ENCODE measurements at regions not wholly inside any gene's neighbourhood (a gene's known extent, or its start where the extent isn't known, plus 50 kb on each side); places are given as distances from the start of the nearest gene placed in this dataset.
"Not testable (repeated sequence)": the region's sequence is repeated elsewhere in the genome, so short reads cannot be mapped to it uniquely, and the experiment has no call there.

DNA sequence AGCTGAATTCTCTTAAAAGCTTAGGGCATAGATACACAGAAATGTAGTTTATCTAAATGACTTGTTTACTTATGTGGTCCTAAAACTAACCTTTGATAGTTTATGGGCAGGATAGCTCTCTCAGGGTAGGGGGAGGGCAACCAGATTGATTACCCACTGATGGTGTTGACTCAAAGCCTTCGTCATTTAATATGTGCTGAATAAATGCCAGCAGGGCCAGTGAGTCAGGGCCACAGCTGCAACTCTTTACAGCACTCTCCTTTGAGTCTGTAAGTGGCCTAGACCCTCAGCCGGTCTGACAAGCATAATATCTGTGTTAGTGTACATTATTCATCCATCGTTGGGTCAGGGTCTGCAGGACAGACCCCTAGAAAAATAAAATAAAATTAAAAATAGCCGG is 128.5 kb downstream of the ZNF675 start:
- intact Hi-C loops (cut with micrococcal nuclease; ENCODE audit: unreplicated experiment) = no loop called here
- no peaks in the 10 kb centered on the region for H3K36me3 Mint-ChIP-seq (ENCODE audit: insufficient read depth, unreplicated experiment)
- no peak overlapping the region for H3K4me3 Mint-ChIP-seq (ENCODE audit: unreplicated experiment)
- TF ChIP-seq, protein P1, sequence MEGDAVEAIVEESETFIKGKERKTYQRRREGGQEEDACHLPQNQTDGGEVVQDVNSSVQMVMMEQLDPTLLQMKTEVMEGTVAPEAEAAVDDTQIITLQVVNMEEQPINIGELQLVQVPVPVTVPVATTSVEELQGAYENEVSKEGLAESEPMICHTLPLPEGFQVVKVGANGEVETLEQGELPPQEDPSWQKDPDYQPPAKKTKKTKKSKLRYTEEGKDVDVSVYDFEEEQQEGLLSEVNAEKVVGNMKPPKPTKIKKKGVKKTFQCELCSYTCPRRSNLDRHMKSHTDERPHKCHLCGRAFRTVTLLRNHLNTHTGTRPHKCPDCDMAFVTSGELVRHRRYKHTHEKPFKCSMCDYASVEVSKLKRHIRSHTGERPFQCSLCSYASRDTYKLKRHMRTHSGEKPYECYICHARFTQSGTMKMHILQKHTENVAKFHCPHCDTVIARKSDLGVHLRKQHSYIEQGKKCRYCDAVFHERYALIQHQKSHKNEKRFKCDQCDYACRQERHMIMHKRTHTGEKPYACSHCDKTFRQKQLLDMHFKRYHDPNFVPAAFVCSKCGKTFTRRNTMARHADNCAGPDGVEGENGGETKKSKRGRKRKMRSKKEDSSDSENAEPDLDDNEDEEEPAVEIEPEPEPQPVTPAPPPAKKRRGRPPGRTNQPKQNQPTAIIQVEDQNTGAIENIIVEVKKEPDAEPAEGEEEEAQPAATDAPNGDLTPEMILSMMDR (IDR thresholded peaks at IDR 0.05; ENCODE audit: insufficient read depth in 1 of 2, low read depth in 1 of 2, low read length in 1 of 2, severe bottlenecking in 1 of 2, unreplicated experiment in 1 of 2) = no peak
- Histone ChIP-seq H3K4me1 (no peaks in the 10 kb centered on the region), H3K36me3 (ENCODE audit: control insufficient read depth, insufficient read depth, low read length) (no peaks in the 10 kb centered on the region), H3K27me3 (replicated peaks; ENCODE audit: control insufficient read depth, insufficient read depth, low read length) (no peaks in the 10 kb centered on the region), H3K9me3 (no peaks in the 10 kb centered on the region), H3K4me3 (ENCODE audit: low read depth, low read length) (no peak overlapping the region)
- DNase-seq = no peak
- BruUV-seq (replicated peaks) = no TSS peak
- POLR2A ChIA-PET = no interaction called here
- CTCF ChIA-PET = no interaction called here
- H3K27me3 Mint-ChIP-seq (ENCODE audit: insufficient read depth, unreplicated experiment) = no peaks in the 10 kb centered on the region
- H3K9me3 Mint-ChIP-seq (ENCODE audit: unreplicated experiment) = peaks cover 26% of the 10 kb centered on the region
- H3K4me1 Mint-ChIP-seq (ENCODE audit: low read depth, unreplicated experiment) = no peaks in the 10 kb centered on the region
- H3K27ac Mint-ChIP-seq (ENCODE audit: unreplicated experiment) = no peak overlapping the region

DNA sequence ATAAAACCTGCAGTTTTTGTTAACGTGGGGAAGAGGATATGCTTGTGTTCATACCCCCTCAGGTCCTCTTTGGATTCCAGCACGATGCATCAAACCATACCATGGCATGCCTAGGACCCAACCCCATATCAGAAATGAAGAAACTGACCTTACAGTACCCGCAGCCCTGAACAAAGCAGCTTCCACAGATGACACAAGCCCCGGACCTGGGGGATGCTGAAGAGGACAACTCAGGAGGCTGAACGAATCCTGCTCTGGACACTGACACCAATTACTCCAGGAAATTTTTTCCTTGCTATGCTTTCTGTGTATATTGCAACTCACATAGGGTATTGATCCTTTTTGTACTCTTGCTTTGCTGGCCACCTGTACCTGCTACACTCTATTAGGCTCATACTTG is 129.6 kb downstream of the ZNF675 start:
- no TSS peak for BruUV-seq (replicated peaks)
- no peaks in the 10 kb centered on the region for H3K27me3 ChIP-seq (replicated peaks; ENCODE audit: control insufficient read depth, insufficient read depth, low read length)
- Mint-ChIP-seq H3K27ac (ENCODE audit: unreplicated experiment) (no peak overlapping the region), H3K27me3 (ENCODE audit: insufficient read depth, unreplicated experiment) (no peaks in the 10 kb centered on the region), H3K36me3 (ENCODE audit: insufficient read depth, unreplicated experiment) (no peaks in the 10 kb centered on the region), H3K4me3 (ENCODE audit: unreplicated experiment) (no peak overlapping the region), H3K9me3 (ENCODE audit: unreplicated experiment) (peaks cover 21% of the 10 kb centered on the region), H3K4me1 (ENCODE audit: low read depth, unreplicated experiment) (no peaks in the 10 kb centered on the region)
- POLR2A ChIA-PET = no interaction called here
- DNase-seq = no peak
- TF ChIP-seq, protein P1 (IDR thresholded peaks at IDR 0.05; ENCODE audit: insufficient read depth in 1 of 2, low read depth in 1 of 2, low read length in 1 of 2, severe bottlenecking in 1 of 2, unreplicated experiment in 1 of 2) = no peak
- intact Hi-C loops (cut with micrococcal nuclease; ENCODE audit: unreplicated experiment) = no loop called here
- no peak overlapping the region for H3K4me3 ChIP-seq (ENCODE audit: low read depth, low read length)
- H3K4me1 ChIP-seq = no peaks in the 10 kb centered on the region
- CTCF ChIA-PET = no interaction called here
- no peaks in the 10 kb centered on the region for H3K9me3 ChIP-seq
- H3K36me3 ChIP-seq (ENCODE audit: control insufficient read depth, insufficient read depth, low read length) = no peaks in the 10 kb centered on the region

DNA sequence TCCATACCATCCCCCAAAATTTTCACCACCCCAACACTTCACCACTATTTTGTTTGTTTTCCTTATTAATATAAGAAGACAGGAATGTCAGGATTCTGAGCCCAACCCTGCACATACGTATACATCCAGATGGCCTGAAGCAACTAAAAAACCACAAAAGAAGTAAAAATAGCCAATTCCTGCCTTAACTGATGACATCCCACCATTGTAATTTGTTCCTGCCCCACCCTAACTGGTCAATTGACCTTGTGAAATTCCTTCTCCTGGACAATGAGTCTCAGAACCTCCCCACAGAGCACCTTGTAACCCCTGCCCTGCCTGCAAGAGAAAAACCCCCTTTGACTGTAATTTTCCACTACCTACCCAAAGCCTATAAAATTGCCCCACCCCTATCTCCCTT is 132.5 kb downstream of the ZNF675 start:
- H3K36me3 Mint-ChIP-seq (ENCODE audit: insufficient read depth, unreplicated experiment) = no peaks in the 10 kb centered on the region
- H3K9me3 ChIP-seq = no peaks in the 10 kb centered on the region
- no peak overlapping the region for H3K27ac Mint-ChIP-seq (ENCODE audit: unreplicated experiment)
- intact Hi-C loops (cut with micrococcal nuclease; ENCODE audit: unreplicated experiment) = no loop called here
- no peak for DNase-seq
- H3K4me3 Mint-ChIP-seq (ENCODE audit: unreplicated experiment) = no peak overlapping the region
- TF ChIP-seq, protein P1 (IDR thresholded peaks at IDR 0.05; ENCODE audit: insufficient read depth in 1 of 2, low read depth in 1 of 2, low read length in 1 of 2, severe bottlenecking in 1 of 2, unreplicated experiment in 1 of 2) = no peak
- no peaks in the 10 kb centered on the region for H3K27me3 ChIP-seq (replicated peaks; ENCODE audit: control insufficient read depth, insufficient read depth, low read length)
- POLR2A ChIA-PET = no interaction called here
- H3K4me3 ChIP-seq (ENCODE audit: low read depth, low read length) = no peak overlapping the region
- CTCF ChIA-PET = no interaction called here
- H3K4me1 ChIP-seq = no peaks in the 10 kb centered on the region
- BruUV-seq (replicated peaks) = no TSS peak
- peaks cover 39% of the 10 kb centered on the region for H3K9me3 Mint-ChIP-seq (ENCODE audit: unreplicated experiment)
- no peaks in the 10 kb centered on the region for H3K27me3 Mint-ChIP-seq (ENCODE audit: insufficient read depth, unreplicated experiment)
- H3K36me3 ChIP-seq (ENCODE audit: control insufficient read depth, insufficient read depth, low read length) = no peaks in the 10 kb centered on the region
- no peaks in the 10 kb centered on the region for H3K4me1 Mint-ChIP-seq (ENCODE audit: low read depth, unreplicated experiment)

DNA sequence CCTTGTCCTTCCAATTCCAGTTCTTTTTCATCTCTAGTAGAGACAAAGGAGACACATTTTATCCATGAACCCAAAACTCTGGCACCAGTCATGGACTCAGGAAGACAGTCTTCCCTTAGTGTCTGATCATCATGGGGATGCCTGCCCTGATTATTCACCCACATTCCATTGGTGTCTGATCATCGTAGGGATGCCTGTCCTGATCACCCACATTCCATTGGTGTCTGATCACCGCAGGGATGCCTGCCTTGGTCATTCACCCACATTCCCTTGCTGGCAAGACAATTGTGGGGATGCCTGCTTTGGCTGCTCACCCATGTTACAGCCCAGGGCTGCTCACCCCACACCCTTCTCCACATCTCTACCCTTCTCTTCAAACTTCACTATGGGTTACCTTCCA is 136.9 kb downstream of the ZNF675 start:
- H3K4me3 ChIP-seq (ENCODE audit: low read depth, low read length); CTCF ChIA-PET; H3K4me3 Mint-ChIP-seq (ENCODE audit: unreplicated experiment); DNase-seq; BruUV-seq (replicated peaks); POLR2A ChIA-PET; H3K36me3 Mint-ChIP-seq (ENCODE audit: insufficient read depth, unreplicated experiment); H3K27me3 Mint-ChIP-seq (ENCODE audit: insufficient read depth, unreplicated experiment); H3K27ac Mint-ChIP-seq (ENCODE audit: unreplicated experiment); H3K9me3 ChIP-seq; intact Hi-C loops (cut with micrococcal nuclease; ENCODE audit: unreplicated experiment); H3K4me1 Mint-ChIP-seq (ENCODE audit: low read depth, unreplicated experiment); H3K27me3 ChIP-seq (replicated peaks; ENCODE audit: control insufficient read depth, insufficient read depth, low read length); H3K4me1 ChIP-seq; H3K36me3 ChIP-seq (ENCODE audit: control insufficient read depth, insufficient read depth, low read length): not testable (repeated sequence)
- peaks cover 30% of the 10 kb centered on the region for H3K9me3 Mint-ChIP-seq (ENCODE audit: unreplicated experiment)

All from Caco-2 (cell line).